Esophagus squamous epithelium (tissue), 4 donors: ENCODE measurements at regions not wholly inside any gene's neighbourhood (a gene's known extent, or its start where the extent isn't known, plus 50 kb on each side); places are given as distances from the start of the nearest gene placed in this dataset.

Experiments used
- POLR2A ChIP-seq, 4 donors: fragments of 450-650 bp; IDR thresholded peaks; one replicate each; pipeline ENCODE4 v1.6.1; 2017; ENCODE audit warnings: antibody characterized with exemption in 4 of 4, mild to moderate bottlenecking in 4 of 4, moderate library complexity in 3 of 4
- TF ChIP-seq, protein P1 (sequence below), 6 experiments: fragments of 450-650 bp in 4 of 6; fragments of 200-600 bp in 2 of 6; sonication (generic) in 2 of 6; IDR thresholded peaks; one replicate each; pipeline ENCODE4 v1.5.1; 2016 to 2019; ENCODE audit warnings: antibody characterized with exemption in 6 of 6, mild to moderate bottlenecking in 4 of 6, moderate library complexity in 4 of 6

DNA sequence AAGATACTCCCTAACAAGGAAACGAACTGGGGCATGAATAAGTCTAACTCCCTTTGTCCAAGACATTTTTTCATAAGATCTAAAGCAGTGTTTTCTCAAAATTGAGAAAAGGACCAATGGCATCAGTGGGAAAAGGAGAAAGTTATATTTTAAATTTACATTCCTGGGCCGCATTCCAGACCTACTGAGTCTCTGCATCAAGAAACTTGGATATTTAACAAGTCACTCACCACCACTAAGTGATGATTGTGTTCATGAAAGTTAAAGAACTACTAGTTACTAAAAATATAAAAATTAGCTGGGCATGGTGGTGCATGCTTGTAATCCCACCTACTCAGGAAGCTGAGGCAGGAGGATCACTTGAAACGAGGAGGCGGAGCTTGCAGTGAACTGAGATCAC, 149.6 kb upstream of the MEOX2 start:
- TF ChIP-seq, protein P1, sequence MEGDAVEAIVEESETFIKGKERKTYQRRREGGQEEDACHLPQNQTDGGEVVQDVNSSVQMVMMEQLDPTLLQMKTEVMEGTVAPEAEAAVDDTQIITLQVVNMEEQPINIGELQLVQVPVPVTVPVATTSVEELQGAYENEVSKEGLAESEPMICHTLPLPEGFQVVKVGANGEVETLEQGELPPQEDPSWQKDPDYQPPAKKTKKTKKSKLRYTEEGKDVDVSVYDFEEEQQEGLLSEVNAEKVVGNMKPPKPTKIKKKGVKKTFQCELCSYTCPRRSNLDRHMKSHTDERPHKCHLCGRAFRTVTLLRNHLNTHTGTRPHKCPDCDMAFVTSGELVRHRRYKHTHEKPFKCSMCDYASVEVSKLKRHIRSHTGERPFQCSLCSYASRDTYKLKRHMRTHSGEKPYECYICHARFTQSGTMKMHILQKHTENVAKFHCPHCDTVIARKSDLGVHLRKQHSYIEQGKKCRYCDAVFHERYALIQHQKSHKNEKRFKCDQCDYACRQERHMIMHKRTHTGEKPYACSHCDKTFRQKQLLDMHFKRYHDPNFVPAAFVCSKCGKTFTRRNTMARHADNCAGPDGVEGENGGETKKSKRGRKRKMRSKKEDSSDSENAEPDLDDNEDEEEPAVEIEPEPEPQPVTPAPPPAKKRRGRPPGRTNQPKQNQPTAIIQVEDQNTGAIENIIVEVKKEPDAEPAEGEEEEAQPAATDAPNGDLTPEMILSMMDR (IDR thresholded peaks at IDR 0.05): no peak
- TF ChIP-seq POLR2A (IDR thresholded peaks at IDR 0.05): no peak
